Heart right ventricle (tissue), 16 donors: ENCODE measurements at regions not wholly inside any gene's neighbourhood (a gene's known extent, or its start where the extent isn't known, plus 50 kb on each side); places are given as distances from the start of the nearest gene placed in this dataset.

Source experiments
- ATAC-seq, 8 donors: fragments of 200-7000 bp; cut with Tn5 transposase; one replicate each; pipeline ENCODE4 v1.9.1; 2020; ENCODE audit warnings: mild to moderate bottlenecking in 8 of 8, moderate library complexity in 8 of 8, moderate number of reproducible peaks in 1 of 8
- DNase-seq, 2 donors: peaks; one replicate each; pipeline ENCODE4 v3.0.0-alpha.2; 2020
- H3K27ac ChIP-seq, 10 donors: fragments of 200-600 bp; sonication (generic) in 2 of 10; one replicate each; pipeline versions ENCODE4 v1.5.0 to v1.8.0; 2020 to 2022; ENCODE audit warnings: mild to moderate bottlenecking in 3 of 10
- H3K27me3 ChIP-seq, 7 donors: fragments of 200-600 bp; one replicate each; pipeline ENCODE4 v1.8.0; 2021 to 2022; ENCODE audit warnings: mild to moderate bottlenecking in 2 of 7
- H3K36me3 ChIP-seq, 9 donors: fragments of 200-600 bp; sonication (generic) in 1 of 9; one replicate each; pipeline versions ENCODE4 v1.5.0 to v1.8.0; 2020 to 2022; ENCODE audit warnings: mild to moderate bottlenecking in 2 of 9
- H3K4me1 ChIP-seq, 9 donors: fragments of 200-600 bp; sonication (generic) in 1 of 9; one replicate each; pipeline versions ENCODE4 v1.5.0 to v1.8.0; 2020 to 2022; ENCODE audit warnings: mild to moderate bottlenecking in 4 of 9
- H3K4me3 ChIP-seq, 10 donors: fragments of 200-600 bp; sonication (generic) in 2 of 10; one replicate each; pipeline versions ENCODE4 v1.5.0 to v1.8.0; 2020 to 2022; ENCODE audit warnings: mild to moderate bottlenecking in 7 of 10, moderate library complexity in 2 of 10
- H3K9me3 ChIP-seq, 11 donors: fragments of 200-600 bp in 10 of 11; sonication (generic) in 2 of 11; one replicate each; pipeline versions ENCODE4 v1.5.0 to v1.8.0; 2013 to 2022; ENCODE audit warnings: mild to moderate bottlenecking in 2 of 11, control low read depth in 1 of 11, moderate library complexity in 1 of 11
- WGBS, 2 donors: extraction: QIAGEN DNeasy Blood & Tissue Kit; methylation state at CpG; one replicate each; pipeline ENCODE4 v1.1.7; 2013; ENCODE audit warnings: inconsistent platforms in 1 of 2; 5-methylcytosine and 5-hydroxymethylcytosine counted together
- intact Hi-C, 10 donors: fragments of 100-400 bp; cut with DNase I; formaldehyde crosslinking; loops; one replicate each; pipeline versions ENCODE4 v1.11.1 to v1.14.2; 2022
- TF ChIP-seq, protein P1 (sequence below), 9 donors: fragments of 200-600 bp; sonication (generic) in 2 of 9; IDR thresholded peaks; one replicate each; pipeline versions ENCODE4 v1.5.0 to v1.8.0; 2021 to 2022; ENCODE audit warnings: antibody characterized with exemption in 9 of 9, mild to moderate bottlenecking in 5 of 9, moderate library complexity in 1 of 9
- donor health status: Arrhythmogenic right ventricular cardiomyopathy.
- donor health status: ischemic (EF 13 %, LVEDD 7.1; RV severe dilation, severe dysfunction).
- donor health status: healthy with polysubstance abuse.
- donor health status: DM: no; HTN: yes; CAD: no.
- donor health status: DM: no; HTN: no; CAD: no.
- donor health status: ischemic (EF 25% LVEDD 6.9; RV normal size, moderate dysfunction).
- donor health status: ischemic (EF 25% LVEDD 5.7; RV mildly dilated, moderate dysfunction).
- donor health status: healthy.
- donor health status: DM: yes; HTN: yes; CAD: no.
- donor health status: Ischemic cardiomyopathy.
- donor health status: ischemic (EF 35%, LVEDD 5.7; RV mildly dilated, moderate dysfunction).
- donor health status: nonischemic (EF 11% LVEDD 7.7; RV severe dilation, severe dysfunction).
- donor health status: DM: yes; HTN: yes; CAD: no.
- donor health status: PGD.
- donor health status: ischemic (EF 29% LVEDD 5.4; RV normal size, mild dysfunction).
- donor health status: nonischemic (EF 23%, LVEDD 6.1; RV moderate dilation, normal function).

DNA sequence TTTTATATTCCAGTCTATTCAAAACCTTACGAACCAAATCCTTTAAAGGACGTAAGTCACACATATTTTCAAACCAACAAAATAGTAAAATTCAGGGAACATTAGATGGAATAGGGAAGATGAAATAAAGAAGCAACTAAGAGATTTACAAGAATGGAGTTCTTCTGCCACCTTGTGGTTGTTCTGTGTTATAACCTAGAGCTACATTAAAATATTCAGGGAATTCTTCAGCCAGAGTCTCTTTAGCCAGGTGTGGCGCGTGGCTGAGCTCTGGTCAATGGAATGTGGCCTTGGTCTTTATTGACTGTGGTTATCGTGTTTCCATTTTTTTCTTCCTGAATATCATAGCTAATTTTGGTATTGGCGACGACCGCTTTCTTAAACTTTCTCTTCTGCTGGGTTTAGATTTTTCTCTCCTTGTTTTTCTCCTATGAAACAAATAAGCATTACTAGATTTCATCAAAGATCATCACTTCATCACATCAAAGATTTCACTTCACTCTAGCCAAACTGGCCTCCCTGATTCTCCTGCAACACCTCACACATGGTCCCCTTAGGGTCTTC, 221.3 kb downstream of the MRPL39 start:
- 7 to 9% methylated on average over 8 of the region's 8 CpGs for WGBS, 2 donors
- ATAC-seq = no peak

GRCh38 chr21:25385341-25385740, 221.9 kb downstream of the MRPL39 start:
- DNase-seq = no peak
- Histone ChIP-seq H3K27ac (no peak overlapping the region), H3K9me3 (no peaks in the 10 kb centered on the region), H3K27me3 (peaks cover 0 to 9% (median 0%) of the 10 kb centered on the region in 7 donors), H3K36me3 (no peaks in the 10 kb centered on the region), H3K4me3 (no peak overlapping the region), H3K4me1 (no peaks in the 10 kb centered on the region)
- intact Hi-C loops = loop anchor here in 7 of 10 donors (5.0 to 10.0 kb wide), 2 partner anchors 488 to 491 kb away; no protein-coding TSS in a partner anchor
- WGBS, 2 donors = 45 to 48% methylated on average over 3 of the region's 3 CpGs
- TF ChIP-seq, protein P1, sequence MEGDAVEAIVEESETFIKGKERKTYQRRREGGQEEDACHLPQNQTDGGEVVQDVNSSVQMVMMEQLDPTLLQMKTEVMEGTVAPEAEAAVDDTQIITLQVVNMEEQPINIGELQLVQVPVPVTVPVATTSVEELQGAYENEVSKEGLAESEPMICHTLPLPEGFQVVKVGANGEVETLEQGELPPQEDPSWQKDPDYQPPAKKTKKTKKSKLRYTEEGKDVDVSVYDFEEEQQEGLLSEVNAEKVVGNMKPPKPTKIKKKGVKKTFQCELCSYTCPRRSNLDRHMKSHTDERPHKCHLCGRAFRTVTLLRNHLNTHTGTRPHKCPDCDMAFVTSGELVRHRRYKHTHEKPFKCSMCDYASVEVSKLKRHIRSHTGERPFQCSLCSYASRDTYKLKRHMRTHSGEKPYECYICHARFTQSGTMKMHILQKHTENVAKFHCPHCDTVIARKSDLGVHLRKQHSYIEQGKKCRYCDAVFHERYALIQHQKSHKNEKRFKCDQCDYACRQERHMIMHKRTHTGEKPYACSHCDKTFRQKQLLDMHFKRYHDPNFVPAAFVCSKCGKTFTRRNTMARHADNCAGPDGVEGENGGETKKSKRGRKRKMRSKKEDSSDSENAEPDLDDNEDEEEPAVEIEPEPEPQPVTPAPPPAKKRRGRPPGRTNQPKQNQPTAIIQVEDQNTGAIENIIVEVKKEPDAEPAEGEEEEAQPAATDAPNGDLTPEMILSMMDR (IDR thresholded peaks at IDR 0.05) = no peak
- ATAC-seq = no peak

More for the DNA sequence above, 221.3 kb downstream of the MRPL39 start:
- H3K27ac ChIP-seq = no peak overlapping the region
- H3K4me1 ChIP-seq = no peaks in the 10 kb centered on the region
- intact Hi-C loops = loop anchor here in 7 of 10 donors (5.0 to 10.0 kb wide), 2 partner anchors 489 to 491 kb away; no protein-coding TSS in a partner anchor
- DNase-seq = no peak
- H3K9me3 ChIP-seq = no peaks in the 10 kb centered on the region
- TF ChIP-seq, protein P1 (IDR thresholded peaks at IDR 0.05) = peak; percentile 68 to 85 (median 82)
- H3K36me3 ChIP-seq = no peaks in the 10 kb centered on the region
- H3K27me3 ChIP-seq = peaks cover 0 to 9% (median 0%) of the 10 kb centered on the region in 7 donors
- H3K4me3 ChIP-seq = no peak overlapping the region

DNA sequence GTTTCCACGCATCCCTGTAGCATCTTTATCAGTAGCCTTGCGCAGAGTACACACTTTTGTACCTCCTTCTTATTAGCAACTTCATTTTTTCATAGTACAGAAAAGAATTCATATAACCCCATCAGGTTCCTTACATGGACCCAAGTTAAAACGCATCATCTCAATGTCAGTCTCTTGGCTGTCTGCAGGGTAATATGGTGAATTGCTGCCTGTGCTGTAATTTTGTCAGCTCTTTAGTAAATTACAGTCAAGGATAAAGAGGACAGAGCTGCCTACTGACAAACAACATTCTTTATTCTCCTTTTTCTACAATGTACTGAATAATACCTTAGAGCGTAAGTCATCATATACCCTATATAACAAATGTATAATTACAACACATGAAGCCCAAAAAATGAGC, 222.5 kb downstream of the MRPL39 start:
- H3K9me3 ChIP-seq = no peaks in the 10 kb centered on the region
- no peak for DNase-seq
- no peaks in the 10 kb centered on the region for H3K4me1 ChIP-seq
- TF ChIP-seq, protein P1 (IDR thresholded peaks at IDR 0.05) = no peak
- no peak for ATAC-seq
- no peaks in the 10 kb centered on the region for H3K36me3 ChIP-seq
- intact Hi-C loops = loop anchor here in 7 of 10 donors (5.0 to 10.0 kb wide), 2 partner anchors 487 to 490 kb away; no protein-coding TSS in a partner anchor
- H3K27me3 ChIP-seq = peaks cover 0 to 9% (median 0%) of the 10 kb centered on the region in 7 donors
- H3K27ac ChIP-seq = no peak overlapping the region
- H3K4me3 ChIP-seq = no peak overlapping the region
- WGBS, 2 donors = 95% methylated on average over 4 of the region's 4 CpGs

- H3K27me3 ChIP-seq = peaks cover 0 to 9% (median 0%) of the 10 kb centered on the region in 7 donors
- H3K4me3 ChIP-seq = no peak overlapping the region
- TF ChIP-seq, protein P1 (IDR thresholded peaks at IDR 0.05) = no peak
- H3K36me3 ChIP-seq = no peaks in the 10 kb centered on the region
- no peaks in the 10 kb centered on the region for H3K4me1 ChIP-seq
- ATAC-seq (no peak), DNase-seq (no peak)
- peaks cover 0 to under 1% (median 0%) of the 10 kb centered on the region in 11 donors for H3K9me3 ChIP-seq
- intact Hi-C loops = loop anchor here in 1 of 10 donors (10.0 kb wide), 1 partner anchor 489 kb away; no protein-coding TSS in a partner anchor
- 41 to 52% methylated on average over 5 of the region's 5 CpGs for WGBS, 2 donors
- H3K27ac ChIP-seq = no peak overlapping the region
These were observed 223.7 kb downstream of the MRPL39 start for GRCh38 chr21:25383545-25383944.
